HG03520 (cell line): ENCODE measurements at regions not wholly inside any gene's neighbourhood (a gene's known extent, or its start where the extent isn't known, plus 50 kb on each side); places are given as distances from the start of the nearest gene placed in this dataset.

Experiments used
- ATAC-seq: cut with Tn5 transposase; IDR thresholded peaks from one replicate; pipeline ENCODE4 v1.9.1; 2021; ENCODE audit warnings: mild to moderate bottlenecking, moderate library complexity; ENCODE audit not compliant: unreplicated experiment

DNA sequence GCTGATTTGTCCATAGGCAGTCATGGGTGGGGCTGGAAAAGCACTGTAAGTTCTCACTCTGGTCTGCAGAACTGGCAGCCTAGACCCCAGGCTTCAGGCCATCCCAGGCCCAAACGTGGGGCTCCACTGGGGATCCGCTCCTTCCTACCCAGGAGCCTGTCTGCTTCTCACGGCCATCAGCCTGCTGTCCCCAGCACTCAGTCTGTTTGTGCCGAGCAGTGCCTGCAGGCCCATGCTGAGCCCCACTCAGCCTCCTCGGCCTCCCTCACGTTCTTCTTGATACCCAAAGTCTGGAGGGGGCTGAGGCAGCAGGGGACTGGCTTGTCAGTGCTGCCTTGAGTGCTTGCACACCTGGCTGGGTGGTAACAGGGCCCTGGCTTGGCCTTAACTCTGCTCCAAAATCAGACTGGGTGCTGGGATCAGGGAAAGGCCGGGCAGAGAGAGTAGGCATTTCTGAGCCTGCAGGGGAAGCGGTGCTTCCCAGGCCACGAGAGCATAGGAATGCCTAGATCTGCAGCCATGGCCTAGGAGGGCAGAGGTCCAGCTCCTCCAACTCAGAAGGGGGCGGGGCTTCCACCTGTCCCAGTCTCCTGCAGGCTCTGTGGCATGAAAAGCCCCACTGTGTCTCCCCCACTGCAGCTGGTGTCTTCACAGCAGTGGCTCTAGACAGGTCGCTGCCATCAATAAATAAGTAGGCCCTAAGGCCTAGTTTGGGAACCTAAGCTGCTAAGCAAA lies 772.4 kb upstream of the FBXO33 start:
- no peak for ATAC-seq

- ATAC-seq: no peak
Observed at GRCh38 chr14:40199101-40199500, 766.9 kb upstream of the FBXO33 start.

GRCh38 chr14:40197344-40197743 lies 765.1 kb upstream of the FBXO33 start:
- no peak for ATAC-seq

DNA sequence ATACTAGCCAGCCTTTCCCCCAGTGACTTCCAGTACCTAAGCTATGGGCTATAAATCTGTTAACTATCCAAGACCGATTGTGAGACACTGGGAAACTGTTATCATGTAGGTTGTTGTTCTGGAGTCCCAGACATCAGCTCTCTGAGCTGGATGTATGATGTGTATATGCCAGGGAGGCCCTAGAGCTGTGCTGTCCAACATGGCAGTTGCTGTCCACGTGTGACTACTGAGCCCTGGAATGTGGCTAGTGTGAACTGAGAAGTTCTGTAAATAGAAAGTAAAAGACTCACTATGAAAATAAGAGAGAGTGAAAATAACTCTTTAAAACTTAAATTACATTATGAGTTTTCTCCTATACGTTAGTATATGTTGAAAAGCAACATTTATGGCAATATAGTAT lies 755.8 kb upstream of the FBXO33 start:
- ATAC-seq: no peak

GRCh38 chr14:40164083-40164482 lies 731.9 kb upstream of the FBXO33 start:
- ATAC-seq: no peak

DNA sequence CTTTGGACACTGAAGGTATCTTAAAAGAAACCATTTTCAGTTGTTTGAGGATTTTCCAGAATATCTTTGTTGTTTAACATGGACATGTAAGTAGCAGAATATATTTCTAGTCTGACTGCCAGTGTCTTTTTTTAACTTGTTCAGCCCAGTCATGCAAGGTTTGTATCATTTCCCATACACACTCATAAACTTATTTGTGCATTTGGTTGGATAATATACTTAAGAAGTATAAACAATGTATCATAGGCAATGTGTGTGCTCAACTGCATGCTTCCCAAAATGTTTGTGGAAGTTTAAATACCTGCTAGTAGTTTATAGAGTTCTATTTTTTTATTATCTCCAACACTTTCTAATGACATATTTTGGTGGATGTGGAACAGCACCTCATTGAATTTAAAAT lies 707.4 kb upstream of the FBXO33 start:
- ATAC-seq: no peak

DNA sequence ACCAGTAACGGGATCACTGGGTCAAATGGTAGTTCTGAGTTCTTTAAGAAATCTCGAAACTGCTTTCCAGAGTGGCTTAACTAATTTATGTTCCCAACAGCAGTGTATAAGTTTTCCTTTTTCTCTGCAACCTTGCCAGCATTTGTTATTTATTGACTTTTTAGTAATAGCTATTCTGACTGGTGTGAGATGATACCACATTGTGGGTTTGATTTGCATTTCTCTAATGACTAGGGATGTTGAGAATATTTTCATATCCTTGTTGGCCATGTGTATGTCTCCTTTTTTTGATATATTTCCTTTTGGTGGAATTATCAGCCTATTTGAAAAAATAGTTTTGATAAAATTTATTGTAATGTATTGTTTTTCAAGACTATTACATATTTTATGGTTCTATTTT lies 701.2 kb upstream of the FBXO33 start:
- no peak for ATAC-seq

GRCh38 chr14:40129159-40129558 lies 696.9 kb upstream of the FBXO33 start:
- no peak for ATAC-seq

GRCh38 chr14:40123816-40124215 lies 691.6 kb upstream of the FBXO33 start:
- no peak for ATAC-seq

DNA sequence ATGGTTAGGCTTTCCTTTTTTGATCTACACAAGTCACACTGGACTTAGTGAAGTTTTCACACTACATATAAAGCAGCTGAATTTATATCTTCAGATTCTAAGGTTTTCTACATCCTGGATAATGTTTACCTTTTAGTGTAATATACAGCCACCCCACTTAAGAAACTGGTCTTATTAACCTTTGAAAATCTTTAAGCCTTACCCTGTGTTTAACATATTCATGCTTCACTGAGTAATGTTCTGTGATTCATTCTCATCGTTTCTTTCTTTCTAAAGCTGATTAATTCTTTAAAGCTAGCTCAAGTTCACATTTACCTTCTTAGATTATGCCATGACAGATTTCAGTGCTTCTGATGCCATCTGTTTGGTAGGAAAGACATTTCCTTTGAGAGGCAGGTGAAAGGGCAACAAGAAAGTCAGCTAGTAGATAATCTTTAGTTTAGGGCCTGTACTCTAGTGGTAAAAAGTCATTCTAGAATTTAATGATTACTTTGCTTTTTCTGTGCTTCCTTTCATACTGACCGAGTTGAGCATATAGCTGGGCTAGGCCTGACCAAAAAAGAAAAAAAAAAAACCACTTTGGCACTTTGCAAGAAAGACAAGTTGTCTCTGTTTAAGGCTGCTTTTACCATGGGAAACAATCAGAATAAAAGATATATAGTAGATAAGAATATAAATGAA lies 690.9 kb upstream of the FBXO33 start:
- peak; percentile 49 for ATAC-seq

DNA sequence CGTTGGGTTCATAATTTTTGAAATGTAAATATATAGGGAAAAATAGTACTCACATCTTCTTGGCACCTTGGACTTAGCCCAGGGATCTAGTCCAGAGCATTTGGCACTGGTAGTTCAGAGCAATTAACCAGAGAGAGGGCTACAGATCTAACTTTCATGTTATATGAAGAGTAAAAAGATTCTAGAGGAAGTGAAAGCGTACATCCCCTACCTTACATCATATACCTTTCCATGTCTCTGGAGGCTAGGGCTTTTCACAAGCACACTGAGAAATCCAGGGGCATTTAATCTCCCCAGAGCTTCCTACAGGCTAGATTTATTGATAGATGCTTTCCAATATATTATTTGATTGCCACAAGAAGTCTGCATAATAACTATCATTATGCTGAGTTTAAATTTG lies 687.5 kb upstream of the FBXO33 start:
- ATAC-seq: peak; percentile 51

DNA sequence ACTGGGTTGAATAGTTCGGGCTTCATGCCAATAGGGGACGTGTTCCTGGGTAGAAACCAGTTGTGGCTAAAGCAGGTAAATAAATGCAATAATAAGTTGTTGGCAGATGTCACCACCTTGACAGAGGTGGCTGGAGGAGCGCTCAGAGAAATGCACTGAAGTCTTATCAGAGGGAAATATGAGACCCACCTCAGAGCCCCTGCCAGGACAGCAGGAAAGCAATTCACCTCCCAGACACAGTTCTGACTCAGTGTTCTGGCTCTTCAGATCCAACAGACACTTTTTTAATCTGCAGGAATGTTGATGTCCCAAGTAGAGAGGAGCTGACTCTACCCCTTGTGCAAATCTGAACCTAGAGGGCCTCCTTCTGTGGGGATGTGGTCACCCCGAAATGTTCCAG lies 687.1 kb upstream of the FBXO33 start:
- peak; percentile 7 for ATAC-seq

GRCh38 chr14:40115583-40115982 lies 683.4 kb upstream of the FBXO33 start:
- no peak for ATAC-seq

DNA sequence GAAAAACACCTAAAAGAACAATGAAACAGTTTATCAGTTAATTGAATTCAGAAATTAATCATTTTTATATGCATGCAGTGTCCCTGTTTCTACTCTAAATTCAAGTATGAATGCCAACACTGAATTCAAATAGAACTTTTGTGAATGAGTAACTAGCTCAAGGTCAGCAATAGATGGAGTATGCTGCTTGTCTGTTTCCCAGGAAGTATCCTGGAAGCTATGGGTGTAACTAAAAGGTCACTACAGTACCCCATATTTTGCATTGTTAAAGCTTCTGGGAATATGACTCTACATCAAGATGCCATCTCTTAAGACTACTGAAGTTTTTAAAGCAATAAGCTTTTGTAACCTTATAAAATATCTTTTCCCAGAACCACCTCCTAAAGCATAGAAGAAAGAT lies 681.4 kb upstream of the FBXO33 start:
- ATAC-seq: no peak

- ATAC-seq: no peak
Observed at GRCh38 chr14:40100544-40101196, 668.4 kb upstream of the FBXO33 start.

GRCh38 chr14:40099316-40099715 lies 667.1 kb upstream of the FBXO33 start:
- ATAC-seq: no peak

DNA sequence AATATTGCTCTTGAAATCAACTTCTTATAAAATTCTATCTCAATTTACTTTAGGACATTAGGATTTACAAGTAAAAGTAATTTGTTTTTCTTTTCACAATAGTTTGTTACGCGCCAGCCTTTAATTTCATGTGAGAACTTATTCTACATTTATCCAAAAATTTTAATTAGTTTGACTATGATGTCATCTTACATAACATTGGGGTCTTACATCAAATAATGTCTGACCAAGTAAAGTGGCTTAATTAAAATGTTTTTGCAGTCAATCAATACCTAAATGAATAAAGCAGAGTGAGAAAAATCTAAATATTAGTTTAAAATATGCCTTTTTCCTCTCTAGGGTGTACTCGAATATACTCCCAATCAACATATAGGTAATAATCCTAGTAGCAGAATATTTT lies 666.2 kb upstream of the FBXO33 start:
- no peak for ATAC-seq

DNA sequence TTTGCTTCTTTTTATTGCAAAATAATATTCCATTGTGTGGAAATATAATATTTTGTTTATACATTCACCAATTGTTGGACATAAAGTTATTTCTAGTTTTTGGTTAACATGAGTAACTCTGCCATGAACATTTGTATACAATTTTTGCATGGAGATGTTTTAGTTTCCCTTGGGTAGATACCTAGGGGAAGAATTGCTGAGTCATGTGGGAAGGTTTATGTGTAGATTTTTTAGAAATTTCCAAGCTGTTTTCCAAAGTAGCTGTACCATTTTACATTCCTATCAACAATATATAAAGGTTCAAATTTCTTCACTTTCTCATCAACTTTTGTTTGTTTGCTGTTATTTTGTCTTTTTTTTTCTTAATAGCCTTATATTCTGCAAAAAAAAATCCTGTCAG lies 664.7 kb upstream of the FBXO33 start:
- no peak for ATAC-seq

DNA sequence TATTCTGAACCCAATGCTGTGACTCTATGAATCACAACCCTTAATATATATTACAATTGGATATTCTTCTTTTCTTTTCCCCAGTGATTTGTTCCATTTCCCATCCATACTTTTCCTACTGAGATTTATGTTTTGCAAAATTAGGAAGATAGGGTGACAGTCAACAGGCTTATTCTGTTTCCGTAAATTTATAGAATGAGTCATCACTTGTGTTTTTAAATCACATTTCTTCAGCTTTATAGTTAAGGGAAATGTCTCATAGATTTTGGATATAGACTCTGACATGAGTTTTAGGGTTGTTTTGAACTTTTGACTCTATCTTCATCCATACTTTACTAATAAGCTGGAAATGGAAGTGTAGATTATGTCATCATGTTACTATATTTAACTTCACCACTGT lies 661.6 kb upstream of the FBXO33 start:
- no peak for ATAC-seq

DNA sequence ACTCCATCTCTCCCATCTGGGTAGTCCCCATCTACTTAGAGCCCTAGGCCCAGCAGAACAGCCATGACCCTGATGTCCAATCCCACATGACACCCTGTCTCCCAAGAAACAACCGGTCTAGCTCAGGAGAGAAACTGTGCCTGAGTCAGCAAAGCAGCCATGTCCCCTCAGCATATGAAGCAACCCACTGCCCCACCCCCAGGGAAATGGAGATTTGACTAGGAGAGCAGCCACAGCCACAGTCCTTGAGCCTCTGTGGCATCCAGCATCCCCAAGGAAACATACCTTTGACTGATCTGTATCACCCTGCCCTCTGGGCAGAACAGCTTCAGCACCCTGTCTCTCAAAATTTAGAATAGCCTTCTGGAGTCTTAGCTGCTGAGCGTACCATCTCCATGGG lies 641.9 kb upstream of the FBXO33 start:
- ATAC-seq: no peak

GRCh38 chr14:40072175-40072574 lies 639.9 kb upstream of the FBXO33 start:
- ATAC-seq: no peak
